Stimulated activated CD4-positive, alpha-beta T cell treated with anti-CD3 and anti-CD28 coated beads, Interleukin-4, amount 100 ng/mL, for 24 hours (primary cell): ENCODE measurements at regions not wholly inside any gene's neighbourhood (a gene's known extent, or its start where the extent isn't known, plus 50 kb on each side); places are given as distances from the start of the nearest gene placed in this dataset.
"Not testable (repeated sequence)": the region's sequence is repeated elsewhere in the genome, so short reads cannot be mapped to it uniquely, and the experiment has no call there.

Experiments used
- DNase-seq: peaks from one replicate; pipeline ENCODE4 v3.0.0-alpha.2; 2020

DNA sequence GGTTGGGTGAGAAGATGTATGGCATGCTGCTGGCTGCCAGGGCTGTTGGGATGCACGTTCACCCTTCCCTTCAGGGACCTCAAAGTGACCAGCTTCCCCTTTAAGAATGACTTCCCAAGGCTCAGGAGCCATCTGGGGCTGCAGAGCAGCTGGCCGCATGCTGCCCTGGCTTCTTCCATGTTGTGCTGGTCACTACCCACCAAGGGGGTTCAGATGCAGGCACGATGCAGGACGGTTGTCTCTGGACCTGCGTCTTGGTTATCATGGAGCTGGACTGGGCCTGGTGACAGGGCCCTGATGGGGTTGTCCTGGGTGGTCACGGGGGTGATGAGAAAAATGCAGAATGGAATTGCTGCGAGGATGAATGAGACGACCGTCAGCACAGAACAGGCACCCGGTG is 297.8 kb downstream of the POTED start:
- DNase-seq, result not testable (repeated sequence)

DNA sequence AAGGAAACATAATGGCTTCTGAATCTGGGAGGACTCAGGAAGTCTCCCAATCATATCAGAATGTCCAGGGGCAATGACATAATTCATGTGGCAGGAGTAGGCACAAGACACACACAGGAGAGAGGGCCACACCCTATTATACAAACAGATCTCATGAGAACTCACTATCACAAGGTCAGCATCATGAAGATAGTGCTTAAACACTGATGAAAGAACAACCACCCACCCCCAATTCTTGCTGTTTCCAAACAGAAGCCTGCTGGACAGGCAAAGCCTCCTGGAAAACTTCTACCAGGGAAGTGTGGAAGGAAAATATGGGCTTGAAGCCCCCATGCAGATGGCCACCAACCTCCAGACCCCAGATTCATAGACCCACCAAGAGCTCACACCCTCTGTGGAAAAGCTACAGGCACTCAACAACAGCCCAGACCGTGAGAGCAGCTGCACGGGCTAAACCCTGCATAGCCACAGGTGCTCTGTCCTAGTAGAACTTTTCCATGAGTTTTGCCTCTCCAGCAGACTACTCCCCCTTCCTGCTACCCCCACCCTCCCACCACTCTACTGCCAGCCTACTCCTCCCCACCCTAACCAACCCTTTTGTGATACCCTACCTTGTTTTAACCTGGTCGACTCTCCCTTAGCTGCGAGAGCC is 287.1 kb downstream of the POTED start:
- DNase-seq, result not testable (repeated sequence)

DNA sequence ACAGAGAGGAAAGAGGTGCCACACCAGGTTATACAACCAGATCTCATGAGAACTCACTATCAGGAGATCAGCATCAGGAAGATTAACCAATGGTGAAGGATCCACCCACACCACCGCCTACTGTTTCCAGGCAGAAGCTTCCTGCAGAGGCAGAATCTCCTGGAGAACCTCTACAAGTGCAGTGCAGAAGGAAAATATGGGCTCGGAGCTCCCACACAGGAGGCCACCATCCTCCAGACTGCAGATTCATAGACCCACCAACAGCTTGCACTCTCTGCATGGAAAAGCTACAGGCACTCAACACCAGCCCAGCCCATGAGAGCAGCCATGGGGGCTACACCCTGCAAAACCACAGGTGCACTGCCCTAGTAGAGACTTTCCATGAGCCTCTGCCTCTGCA is 284.0 kb downstream of the POTED start:
- DNase-seq, result not testable (repeated sequence)

DNA sequence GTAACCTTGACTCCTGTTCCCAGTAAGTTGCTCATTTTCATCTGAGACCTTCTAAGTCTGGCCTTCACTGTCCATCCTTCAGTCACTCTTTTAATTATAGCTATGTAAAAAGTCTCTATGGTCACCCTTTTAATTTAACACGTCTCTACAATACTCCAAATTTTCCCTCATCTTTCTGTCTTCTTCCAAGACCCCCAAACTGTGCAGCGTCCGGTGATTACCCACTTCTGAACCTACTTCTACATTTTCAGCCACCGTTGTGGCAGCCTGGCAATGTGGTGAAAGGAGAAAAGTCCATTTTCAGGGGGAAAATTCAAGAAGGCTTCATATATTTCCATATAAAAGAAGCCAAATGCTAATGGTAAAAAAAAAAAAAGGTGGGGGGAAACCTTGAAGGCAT is 283.4 kb downstream of the POTED start:
- not testable (repeated sequence) for DNase-seq

DNA sequence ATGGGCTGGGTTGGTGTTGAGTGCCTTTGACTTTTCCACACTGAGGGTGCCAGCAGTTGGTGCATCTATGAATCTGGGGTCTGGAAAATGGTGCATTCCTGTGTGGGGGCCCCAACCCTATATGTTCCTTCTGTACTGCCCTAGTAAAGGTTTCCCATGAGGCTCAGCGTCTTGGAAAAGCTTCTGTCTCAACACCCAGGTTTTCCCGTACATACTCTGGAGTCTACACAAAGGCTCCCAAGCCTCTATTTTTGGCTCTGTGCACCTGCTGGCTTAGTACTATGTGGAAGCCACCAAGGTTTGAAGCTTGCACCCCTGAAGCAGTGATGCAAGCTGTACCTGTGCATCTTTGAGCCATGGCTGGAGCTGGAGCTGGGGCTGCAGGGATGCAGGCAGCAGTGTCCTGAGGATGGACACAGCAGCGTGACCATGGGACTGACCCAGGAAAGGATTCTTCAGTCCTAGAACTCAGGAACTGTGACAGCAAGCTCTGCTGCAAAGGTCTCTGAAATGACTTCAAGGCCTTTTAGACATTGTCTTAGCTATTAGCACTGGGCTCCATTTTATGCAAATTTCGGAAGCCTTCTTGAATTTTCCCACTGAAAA is 282.7 kb downstream of the POTED start:
- not testable (repeated sequence) for DNase-seq

DNA sequence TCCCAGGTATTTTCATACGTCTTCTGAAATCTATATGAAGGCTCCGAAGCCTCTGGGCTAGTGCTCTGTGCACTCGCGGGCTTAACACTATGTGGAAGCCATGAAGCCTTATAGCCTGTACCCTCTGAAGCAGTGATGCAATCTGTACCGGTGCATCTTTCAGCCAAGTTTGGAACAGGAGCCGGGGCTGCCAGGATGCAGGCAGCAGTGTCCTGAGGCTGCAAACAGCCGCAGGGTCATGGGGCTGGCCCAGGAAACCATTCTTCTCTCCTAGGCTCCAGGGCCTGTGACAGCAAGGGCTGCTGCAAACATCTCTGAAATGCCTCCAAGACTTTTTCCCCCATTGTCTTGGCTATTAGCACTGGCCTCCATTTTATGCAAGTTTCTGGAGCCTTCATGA is 279.6 kb downstream of the POTED start:
- not testable (repeated sequence) for DNase-seq

DNA sequence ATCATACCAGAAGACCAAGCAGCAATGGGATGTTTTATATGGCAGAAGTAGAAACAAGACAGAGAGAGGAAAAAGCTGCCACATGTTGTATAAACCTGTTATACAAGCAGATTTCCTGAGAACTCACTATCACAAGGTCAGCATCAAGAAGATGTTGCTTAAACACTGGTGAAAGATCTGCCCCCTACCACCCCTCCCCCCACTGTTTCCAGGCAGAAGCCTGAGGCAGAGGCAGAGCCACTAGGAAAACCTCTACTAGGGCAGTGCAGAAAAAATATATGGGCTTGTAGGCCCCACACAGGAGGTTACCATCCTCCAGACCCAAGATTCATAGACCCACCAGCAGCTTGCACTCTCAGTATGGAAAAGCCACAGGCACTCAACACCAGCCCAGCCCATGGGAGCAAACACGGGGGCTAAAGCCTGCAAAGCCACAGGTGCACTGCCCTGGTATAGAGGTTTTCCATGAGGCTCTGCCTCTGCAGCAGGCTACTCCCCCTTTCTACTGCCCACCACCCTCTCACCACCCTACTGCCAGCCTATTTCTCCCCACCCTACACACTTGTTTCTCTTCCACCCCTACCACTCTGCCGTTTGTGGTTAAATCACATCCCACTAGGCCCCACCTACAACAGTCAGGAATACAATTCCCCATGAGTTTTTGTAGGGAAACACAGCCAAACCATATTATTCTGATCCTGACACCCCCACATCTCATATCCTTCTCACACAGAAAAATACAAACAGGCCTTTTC is 274.2 kb downstream of the POTED start:
- DNase-seq, result not testable (repeated sequence)

DNA sequence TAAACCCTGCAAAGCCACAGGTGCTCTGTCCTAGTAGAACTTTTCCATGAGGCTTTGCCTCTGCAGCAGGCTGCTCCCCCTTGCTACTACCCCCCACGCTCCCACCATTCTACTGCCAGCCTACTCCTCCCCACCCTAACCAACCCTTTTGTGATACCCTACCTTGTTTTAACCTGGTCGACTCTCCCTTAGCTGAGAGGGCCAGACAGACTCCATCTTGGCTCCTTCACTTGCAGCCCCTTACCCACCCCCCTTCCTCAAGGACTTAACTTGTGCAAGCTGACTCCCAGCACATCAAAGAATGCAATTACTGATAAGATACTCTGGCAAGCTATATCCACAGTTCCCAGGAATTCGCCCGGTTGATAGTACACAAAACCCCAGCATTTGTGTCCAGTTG is 267.9 kb downstream of the POTED start:
- not testable (repeated sequence) for DNase-seq

DNA sequence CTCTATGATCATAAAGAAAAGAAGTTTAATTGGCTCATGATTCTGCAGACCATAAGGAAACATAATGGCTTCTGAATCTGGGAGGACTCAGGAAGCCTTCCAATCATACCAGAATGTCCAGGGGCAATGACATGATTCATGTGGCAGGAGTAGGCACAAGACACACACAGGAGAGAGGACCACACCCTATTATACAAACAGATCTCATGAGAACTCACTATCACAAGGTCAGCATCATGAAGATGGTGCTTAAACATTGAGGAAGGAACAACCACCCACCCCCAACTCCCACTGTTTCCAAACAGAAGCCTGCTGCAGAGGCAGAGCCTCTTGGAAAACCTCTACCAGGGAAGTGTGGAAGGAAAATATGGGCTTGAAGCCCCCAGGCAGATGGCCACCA is 267.4 kb downstream of the POTED start:
- DNase-seq, result not testable (repeated sequence)

DNA sequence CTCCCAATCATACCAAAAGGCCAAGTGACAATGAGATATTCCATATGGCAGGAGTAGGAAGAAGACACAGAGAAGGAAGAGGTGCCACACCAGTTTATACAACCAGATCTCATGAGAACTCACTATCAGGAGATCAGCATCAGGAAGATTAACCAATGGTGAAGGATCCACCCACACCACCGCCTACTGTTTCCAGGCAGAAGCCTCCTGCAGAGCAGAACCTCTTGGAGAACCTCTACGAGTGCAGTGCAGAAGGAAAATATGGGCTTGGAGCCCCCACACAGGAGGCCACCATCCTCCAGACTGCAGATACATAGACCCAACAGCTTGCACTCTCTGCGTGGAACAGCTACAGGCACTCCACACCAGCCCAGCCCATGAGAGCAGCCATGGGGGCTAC is 264.4 kb downstream of the POTED start:
- DNase-seq, result not testable (repeated sequence)

DNA sequence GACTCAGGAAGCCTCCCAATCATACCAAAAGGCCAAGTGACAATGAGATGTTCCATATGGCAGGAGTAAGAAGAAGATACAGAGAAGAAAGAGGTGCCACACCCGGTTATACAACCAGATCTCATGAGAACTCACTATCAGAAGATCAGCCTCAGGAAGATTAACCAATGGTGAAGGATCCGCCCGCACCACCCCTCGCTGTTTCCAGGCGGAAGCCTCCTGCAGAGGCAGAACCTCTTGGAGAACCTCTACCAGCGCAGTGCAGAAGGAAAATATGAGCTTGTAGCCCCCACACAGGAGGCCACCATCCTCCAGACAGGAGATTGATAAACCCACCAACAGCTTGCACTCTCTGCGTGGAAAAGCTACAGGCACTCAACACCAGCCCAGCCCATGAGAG is 245.1 kb downstream of the POTED start:
- no peak for DNase-seq

DNA sequence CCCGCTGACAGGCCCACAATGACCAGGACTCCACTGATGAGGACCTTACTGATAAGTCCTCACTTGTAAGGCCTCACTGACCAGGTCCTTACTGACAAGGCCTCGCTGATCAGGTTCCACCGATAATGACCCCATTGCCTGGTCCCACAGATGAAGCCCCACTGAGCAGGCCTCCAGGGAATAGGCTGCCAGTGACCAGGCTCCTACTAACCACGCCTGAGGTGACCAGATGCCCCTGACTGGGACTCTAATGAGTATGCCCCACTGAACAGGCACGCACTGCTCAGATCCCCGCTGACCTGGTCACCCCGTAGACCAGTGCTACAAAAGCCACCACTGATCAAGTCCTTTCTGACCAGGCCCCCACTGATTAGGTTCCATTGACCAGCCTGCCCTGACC is 241.2 kb downstream of the POTED start:
- DNase-seq, result not testable (repeated sequence)

DNA sequence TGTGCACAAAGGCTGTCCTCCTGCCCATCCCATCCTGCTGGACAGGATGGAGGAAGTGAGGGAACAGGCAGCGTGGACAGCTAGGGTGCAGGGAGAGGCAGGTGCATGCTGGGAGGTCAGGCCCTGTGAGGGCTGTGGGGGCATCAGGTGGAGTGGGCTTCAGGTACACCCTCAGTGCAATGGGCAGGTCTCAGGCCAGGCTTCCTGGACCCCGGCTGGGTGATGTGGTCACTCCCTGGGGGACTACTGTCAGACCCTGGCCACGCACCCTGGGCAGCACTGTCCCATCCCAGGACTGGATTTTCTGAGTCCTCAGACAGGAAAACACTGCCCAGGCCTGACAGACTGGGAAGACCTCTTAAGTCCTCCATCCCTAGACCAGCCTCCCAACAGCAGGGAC is 239.9 kb downstream of the POTED start:
- DNase-seq, result not testable (repeated sequence)

DNA sequence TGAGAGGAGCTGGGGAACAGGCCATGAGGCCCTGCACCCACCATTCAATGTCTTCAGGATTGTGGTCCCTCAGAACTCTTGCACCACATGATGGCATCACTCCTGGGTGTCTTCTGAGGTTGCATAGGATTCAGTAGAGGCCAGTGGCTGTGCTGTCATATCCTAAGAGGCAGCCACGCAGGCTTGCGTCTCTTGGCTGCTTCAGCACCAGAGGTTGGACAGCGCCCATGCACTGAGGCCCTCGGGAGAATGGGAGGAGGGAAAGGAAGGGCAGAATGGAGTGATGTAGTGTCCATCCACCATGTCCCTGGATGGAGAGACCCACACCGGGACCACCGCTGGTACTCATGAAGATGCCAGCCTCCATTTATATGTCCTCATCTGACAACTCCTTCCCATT is 237.1 kb downstream of the POTED start:
- DNase-seq, result not testable (repeated sequence)

DNA sequence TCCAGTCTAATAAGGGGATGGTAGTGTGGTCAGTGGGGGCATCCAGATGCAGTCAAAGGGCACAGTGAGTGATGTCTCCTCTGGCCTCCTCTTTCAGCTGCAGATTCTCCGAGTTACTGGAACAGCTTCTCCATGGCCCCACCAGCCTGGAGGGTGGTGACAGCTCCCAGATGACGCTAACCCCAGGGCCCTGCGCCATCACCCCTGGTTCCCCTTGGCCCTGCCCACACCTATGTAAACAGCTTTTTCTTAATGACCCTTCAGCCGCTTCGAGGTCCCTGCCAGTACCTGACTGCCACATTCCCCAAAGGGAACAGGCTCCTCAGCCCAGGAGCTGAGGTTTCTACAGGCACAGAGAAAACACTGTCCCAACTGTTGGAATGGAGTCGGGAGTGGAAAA is 235.0 kb downstream of the POTED start:
- not testable (repeated sequence) for DNase-seq

DNA sequence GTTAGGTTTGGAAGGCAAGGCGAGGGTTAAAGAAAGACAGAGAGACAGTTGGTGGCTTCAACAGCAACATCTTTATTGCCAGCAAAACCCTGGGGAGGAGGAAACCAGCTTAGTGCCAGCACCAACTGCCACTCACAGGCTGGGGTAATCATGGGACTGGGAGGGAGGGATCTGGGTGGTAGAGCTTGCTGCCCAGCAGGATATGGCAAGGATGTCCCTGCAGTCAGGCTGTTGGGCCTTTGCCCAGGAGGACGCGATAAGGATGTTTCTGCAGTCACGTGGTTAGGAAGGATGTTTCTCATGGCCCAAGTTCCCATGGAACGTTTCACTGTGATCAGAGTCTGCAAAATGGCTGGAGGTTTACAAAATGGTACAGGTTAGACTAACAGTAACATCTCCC is 233.5 kb downstream of the POTED start:
- not testable (repeated sequence) for DNase-seq

DNA sequence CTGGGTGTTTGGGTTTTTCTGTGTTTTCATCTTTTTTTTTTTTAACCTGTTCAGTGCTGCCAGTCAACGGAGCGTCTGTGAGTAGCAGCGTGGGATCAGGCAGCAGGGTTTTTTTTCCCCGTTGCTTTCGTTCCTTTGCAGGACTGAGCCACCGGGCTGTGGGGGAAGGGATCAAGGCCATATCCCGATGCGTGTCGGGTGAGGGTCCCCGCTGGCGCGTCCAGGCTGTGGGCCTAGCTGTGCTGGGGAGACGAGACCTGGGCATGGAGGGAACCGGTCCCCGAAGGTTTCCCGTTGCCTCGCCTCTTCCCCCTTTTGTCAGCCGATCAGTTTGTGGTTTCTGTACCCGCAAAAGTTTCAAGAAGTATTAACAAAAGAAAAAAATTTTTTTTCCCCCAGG is 218.1 kb downstream of the POTED start:
- not testable (repeated sequence) for DNase-seq

DNA sequence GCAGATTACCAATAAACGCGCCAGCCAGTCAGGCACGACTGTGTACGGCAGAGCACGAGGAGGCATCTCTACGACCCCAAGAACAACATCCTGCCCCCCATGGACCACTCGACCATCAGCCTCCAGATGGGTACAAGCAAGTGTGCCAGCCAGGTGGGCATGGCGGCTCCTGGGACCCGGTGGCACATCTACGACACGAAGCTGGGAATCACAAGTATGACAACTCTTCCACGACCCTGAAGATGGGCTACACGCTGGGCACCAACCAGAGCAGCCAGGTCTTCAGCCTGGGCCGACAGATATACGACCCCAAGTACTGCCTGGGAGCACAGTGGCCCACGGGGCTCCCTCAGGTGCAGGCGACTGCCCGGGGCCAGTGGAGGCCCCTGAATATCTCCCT is 217.6 kb downstream of the POTED start:
- DNase-seq, result no peak

DNA sequence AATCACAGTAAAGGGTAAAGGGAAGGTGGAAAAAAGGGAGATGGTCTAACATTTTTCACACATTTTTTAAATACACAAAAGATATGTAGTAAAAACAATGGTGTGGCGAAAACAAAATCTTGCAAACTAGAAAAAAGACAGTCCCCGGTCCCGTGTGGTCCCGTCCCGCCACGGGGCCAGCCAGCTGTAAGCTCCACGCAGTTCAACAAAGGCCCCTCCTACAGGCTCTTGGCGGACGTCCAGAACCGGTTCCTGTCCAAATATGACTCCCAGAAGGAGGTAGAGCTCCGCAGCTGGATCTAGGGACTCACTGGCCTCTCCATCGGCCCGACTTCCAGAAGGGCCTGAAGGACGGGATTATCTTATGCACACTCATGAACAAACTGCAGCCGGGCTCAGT is 216.9 kb downstream of the POTED start:
- not testable (repeated sequence) for DNase-seq

DNA sequence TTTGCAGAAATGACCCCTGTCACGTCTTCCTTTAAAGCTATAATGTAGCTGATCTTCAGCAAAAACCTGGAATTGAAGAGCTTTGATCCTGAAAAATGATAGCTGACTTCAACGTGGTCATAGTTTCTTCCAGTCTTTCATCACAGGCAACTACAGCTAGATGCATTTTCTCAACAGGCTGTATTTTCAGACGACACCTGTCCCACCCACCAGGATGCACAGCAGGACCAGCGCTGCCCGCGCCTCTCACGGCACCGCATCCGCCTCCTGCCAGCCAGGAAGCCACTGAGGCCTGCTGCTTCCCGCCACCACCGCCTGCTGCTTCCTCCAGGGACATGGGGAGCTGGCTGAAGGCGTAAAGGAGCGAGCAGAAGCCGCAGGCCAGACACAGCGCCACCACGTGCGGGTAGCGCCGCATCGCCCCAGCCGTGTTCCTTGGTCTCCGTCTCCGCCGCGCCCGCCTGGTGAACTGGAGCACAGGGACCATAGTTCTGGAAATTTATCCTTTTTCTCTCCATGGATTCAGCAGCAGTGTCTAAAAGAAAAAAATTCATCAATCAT is 215.7 kb downstream of the POTED start:
- DNase-seq, result not testable (repeated sequence)

DNA sequence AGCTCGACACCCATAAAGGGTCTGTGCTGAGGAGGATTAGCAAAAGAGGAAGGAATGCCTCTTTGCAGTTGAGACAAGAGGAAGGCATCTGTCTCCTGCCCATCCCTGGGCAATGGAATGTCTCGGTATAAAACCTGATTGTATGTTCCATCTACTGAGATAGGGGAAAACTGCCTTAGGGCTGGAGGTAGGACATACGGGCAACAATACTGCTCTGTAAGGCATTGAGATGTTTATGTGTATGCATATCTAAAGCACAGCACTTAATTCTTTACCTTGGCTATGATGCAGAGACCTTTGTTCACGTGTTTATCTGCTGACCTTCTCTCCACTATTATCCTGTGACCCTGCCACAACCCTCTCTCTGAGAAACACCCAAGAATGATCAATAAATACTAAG is 210.7 kb downstream of the POTED start:
- DNase-seq, result not testable (repeated sequence)

DNA sequence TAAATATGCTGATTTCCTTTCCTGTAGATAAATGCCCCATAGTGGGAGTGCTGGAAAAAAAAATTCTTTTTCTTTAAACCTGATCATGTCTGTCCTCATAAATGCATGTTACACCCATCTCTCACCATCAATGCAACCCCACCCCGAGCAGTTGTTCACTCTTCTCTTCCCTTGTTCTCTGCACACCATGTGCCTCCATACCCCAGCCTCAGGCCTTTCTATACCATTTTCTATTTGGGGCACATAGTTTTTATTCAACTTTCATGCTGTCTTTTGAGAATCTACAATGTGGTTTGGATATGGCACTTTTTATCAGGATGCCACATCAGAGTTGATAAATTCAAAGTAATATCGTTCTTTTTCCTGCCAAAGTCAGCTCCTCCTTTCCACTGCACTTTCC is 202.6 kb downstream of the POTED start:
- DNase-seq, result not testable (repeated sequence)

DNA sequence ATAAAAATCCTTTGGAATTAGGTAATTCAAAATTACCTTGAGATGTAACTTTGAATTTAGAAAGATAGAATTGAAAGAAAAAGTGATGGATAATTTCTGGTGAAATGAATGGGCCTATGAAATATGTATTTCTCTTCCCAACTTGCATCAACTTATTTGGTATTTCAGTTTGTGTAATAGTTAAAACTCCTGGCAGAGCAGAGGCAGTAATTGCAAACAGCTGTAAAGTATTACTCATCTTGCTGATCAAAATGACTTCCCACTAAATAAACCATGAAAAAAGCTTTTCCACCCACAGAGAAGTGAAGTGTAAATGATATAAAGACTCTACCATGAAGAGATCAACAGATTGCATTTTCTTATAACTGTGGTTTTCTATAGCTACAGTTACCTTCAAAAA is 201.0 kb downstream of the POTED start:
- not testable (repeated sequence) for DNase-seq

DNA sequence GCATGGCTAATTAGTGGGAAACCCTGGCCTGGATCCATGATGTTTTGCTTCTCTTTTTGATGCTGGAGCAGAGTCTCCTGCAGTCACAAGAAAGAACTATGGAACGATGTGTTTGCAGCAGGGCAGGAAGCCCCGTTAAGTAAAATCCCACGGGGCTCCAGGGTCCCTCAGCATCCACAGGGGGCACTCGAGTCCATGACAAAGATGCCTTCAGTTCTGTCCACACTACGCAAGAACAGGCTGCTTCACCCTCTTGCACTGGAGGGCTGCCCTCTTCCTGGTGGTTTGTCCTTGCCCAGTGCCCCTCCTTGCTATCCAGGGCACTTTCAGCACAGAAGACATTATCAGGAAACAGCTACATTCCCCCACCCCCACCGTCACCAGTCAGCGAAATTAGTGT is 196.9 kb downstream of the POTED start:
- not testable (repeated sequence) for DNase-seq
